Activated CD4-positive, alpha-beta T cell treated with anti-CD3 and anti-CD28 coated beads, Interleukin-2, amount 10 ng/mL, durations not matched to agents 7 days and 5 days (primary cell): ENCODE measurements at regions not wholly inside any gene's neighbourhood (a gene's known extent, or its start where the extent isn't known, plus 50 kb on each side); places are given as distances from the start of the nearest gene placed in this dataset.

ENCODE experiments used
- CTCF ChIA-PET: fragments of 350-600 bp; sonication (Branson Sonifier 250); formaldehyde crosslinking; loops from one replicate; lab custom pipeline; 2021; ENCODE audit warnings: antibody characterized with exemption; lab: Charles Lee
- POLR2A ChIA-PET: fragments of 350-600 bp; sonication (Branson Sonifier 250); formaldehyde crosslinking; loops from one replicate; lab custom pipeline; 2021; ENCODE audit warnings: antibody characterized with exemption; lab: Charles Lee
- DNase-seq: peaks from one replicate; pipeline ENCODE4 v3.0.0-alpha.2; 2020
- H3K27ac Mint-ChIP-seq: one replicate; pipeline ENCODE4 v1.8.0; 2021; ENCODE audit warnings: mild to moderate bottlenecking, moderate library complexity, mixed read lengths
- H3K27me3 Mint-ChIP-seq: one replicate; pipeline ENCODE4 v1.8.0; 2021; ENCODE audit warnings: mixed read lengths
- H3K36me3 Mint-ChIP-seq: one replicate; pipeline ENCODE4 v1.8.0; 2021; ENCODE audit warnings: low read depth, mixed read lengths
- H3K4me1 Mint-ChIP-seq: one replicate; pipeline ENCODE4 v1.8.0; 2021; ENCODE audit warnings: mixed read lengths
- H3K4me3 Mint-ChIP-seq: one replicate; pipeline ENCODE4 v1.8.0; 2021; ENCODE audit warnings: mild to moderate bottlenecking, moderate library complexity, mixed read lengths
- H3K9me3 Mint-ChIP-seq: one replicate; pipeline ENCODE4 v1.8.0; 2021; ENCODE audit warnings: mixed read lengths

DNA sequence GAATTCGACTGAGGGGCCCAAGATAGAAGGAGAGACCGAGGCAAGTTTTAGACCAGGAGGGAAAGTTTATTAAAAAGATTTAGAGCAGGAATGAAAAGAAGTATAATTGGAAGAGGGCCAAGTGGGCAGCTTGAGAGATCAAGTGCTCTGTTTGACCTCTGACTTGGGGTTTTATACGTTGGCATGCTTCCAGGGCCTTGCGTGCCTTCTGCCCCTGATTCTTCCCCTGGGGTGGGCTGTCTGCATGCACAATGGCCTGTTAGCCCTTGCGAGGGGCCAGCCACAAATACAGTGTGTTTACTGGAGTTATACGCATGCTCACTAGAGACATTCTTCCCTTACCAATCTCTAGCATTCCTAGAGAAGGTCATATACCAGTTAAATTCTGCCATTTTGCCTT lies 70.7 kb upstream of the LARS2 start:
- Mint-ChIP-seq H3K36me3 (no peaks in the 10 kb centered on the region), H3K4me3 (no peak overlapping the region), H3K4me1 (no peaks in the 10 kb centered on the region), H3K9me3 (peaks cover 2% of the 10 kb centered on the region), H3K27ac (no peak overlapping the region), H3K27me3 (peaks cover 5% of the 10 kb centered on the region)
- no peak for DNase-seq
- ChIA-PET POLR2A (no interaction called here), CTCF (interaction anchor here (0.6 to 0.7 kb wide), 2 partner anchors 54 to 71 kb away, joined by 3 read pairs; no protein-coding TSS in a partner anchor)

DNA sequence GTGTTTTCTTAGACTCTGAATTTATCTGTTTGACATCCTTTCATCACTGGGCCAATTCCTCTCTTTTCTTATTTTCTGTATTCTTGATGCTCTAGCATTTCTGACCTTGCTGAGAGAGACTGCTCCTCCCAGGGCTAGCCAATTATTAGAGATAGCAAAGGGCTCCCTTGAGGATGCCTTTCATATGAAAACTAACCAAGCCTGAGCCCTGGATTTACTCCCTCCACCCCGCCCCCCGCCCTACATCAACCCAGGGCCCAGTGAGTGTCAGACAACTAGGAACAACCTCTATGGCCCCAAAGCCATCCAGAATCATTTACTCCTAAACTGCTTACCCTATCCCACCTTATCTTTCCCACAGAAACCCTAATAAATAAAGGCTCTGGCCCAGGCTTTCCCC lies 69.7 kb upstream of the LARS2 start:
- Mint-ChIP-seq H3K27ac (no peak overlapping the region), H3K4me1 (no peaks in the 10 kb centered on the region), H3K36me3 (no peaks in the 10 kb centered on the region), H3K9me3 (no peaks in the 10 kb centered on the region), H3K27me3 (peaks cover 5% of the 10 kb centered on the region), H3K4me3 (no peak overlapping the region)
- ChIA-PET POLR2A (no interaction called here), CTCF (interaction anchor here (0.6 kb wide), 1 partner anchor 39 kb away, joined by 3 read pairs; no protein-coding TSS in a partner anchor)
- DNase-seq: no peak

DNA sequence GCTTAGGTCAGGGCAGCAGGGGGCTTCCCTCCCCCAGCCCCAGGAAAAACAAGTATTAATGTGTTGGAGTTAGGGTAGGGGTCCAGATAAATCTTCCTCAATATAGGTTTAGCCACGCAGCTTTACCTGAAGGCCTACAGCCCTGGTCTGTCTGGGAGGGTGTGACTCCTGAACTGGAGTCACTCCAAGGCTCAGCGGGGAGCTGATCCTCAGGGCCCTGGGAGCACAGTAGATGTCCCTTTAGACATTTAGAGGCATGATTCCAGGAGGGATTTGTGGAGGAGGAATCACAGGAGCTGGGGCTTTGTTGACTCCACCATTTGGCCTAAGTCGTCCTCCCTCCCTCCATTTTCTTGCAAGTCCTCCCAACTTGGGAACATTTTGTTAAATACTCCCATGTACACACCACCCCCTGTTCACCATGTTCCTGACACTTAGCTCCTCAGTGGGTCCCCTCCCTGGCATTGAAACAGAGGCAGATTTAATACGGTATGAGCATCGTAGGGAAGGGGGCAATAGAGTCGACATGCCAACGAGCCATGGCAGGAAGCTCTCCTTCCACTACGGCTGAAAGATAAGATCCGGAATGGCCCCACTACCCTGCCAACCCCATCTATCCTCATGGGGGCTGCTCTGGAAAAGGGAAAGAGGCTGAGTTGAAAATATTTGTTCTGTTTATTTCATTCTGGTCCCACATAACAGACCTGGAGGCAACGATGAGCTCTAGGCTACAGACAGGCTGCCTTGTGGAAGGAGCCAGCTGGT lies 69.0 kb upstream of the LARS2 start:
- Mint-ChIP-seq H3K4me1 (no peaks in the 10 kb centered on the region), H3K4me3 (no peak overlapping the region), H3K27ac (no peak overlapping the region), H3K27me3 (peaks cover 5% of the 10 kb centered on the region), H3K9me3 (no peaks in the 10 kb centered on the region), H3K36me3 (no peaks in the 10 kb centered on the region)
- ChIA-PET POLR2A (no interaction called here), CTCF (interaction anchor here (0.6 kb wide), 1 partner anchor 38 kb away, joined by 3 read pairs; no protein-coding TSS in a partner anchor)
- no peak for DNase-seq

DNA sequence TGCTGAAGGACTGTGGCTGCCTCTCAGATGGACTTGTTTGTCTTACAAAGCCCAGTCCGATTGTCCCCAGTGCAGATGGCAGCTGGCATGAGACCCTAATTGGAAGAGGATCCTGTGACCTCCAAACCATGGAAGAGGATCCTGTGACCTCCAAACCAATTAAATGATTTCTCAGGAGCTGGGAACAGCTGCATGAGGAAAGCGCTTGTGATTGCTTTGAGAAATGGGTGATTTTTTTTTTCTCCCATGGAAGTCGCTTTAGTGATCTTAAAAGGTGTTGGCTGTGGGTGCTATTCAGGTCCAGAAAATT lies 68.4 kb upstream of the LARS2 start:
- no peaks in the 10 kb centered on the region for H3K9me3 Mint-ChIP-seq
- CTCF ChIA-PET: no interaction called here
- no peak overlapping the region for H3K27ac Mint-ChIP-seq
- H3K36me3 Mint-ChIP-seq: no peaks in the 10 kb centered on the region
- no peak for DNase-seq
- no peak overlapping the region for H3K4me3 Mint-ChIP-seq
- POLR2A ChIA-PET: no interaction called here
- H3K27me3 Mint-ChIP-seq: peaks cover 8% of the 10 kb centered on the region
- no peaks in the 10 kb centered on the region for H3K4me1 Mint-ChIP-seq

DNA sequence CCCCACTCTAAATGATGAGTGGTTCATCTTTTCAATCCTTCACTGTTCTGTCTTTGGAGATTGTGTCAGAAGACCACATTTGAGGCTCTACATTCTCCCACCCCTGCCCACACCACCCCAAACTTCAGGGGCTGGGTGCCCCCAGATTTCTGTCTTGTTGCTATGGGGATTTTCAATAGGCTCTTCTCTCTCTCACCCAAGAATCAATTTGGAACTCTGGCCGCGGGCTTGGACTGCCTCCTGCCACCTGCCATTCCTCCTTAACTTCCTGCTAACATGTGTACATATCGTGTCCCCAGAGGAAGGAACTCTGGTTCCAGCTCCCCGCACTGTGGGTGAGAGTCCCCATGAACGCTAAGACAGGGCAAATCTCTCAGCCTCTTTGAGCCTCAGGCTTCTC lies 67.4 kb upstream of the LARS2 start:
- CTCF ChIA-PET: no interaction called here
- Mint-ChIP-seq H3K36me3 (no peaks in the 10 kb centered on the region), H3K27ac (no peak overlapping the region), H3K4me1 (no peaks in the 10 kb centered on the region), H3K27me3 (peaks cover 9% of the 10 kb centered on the region), H3K9me3 (no peaks in the 10 kb centered on the region), H3K4me3 (no peak overlapping the region)
- no peak for DNase-seq
- POLR2A ChIA-PET: no interaction called here

DNA sequence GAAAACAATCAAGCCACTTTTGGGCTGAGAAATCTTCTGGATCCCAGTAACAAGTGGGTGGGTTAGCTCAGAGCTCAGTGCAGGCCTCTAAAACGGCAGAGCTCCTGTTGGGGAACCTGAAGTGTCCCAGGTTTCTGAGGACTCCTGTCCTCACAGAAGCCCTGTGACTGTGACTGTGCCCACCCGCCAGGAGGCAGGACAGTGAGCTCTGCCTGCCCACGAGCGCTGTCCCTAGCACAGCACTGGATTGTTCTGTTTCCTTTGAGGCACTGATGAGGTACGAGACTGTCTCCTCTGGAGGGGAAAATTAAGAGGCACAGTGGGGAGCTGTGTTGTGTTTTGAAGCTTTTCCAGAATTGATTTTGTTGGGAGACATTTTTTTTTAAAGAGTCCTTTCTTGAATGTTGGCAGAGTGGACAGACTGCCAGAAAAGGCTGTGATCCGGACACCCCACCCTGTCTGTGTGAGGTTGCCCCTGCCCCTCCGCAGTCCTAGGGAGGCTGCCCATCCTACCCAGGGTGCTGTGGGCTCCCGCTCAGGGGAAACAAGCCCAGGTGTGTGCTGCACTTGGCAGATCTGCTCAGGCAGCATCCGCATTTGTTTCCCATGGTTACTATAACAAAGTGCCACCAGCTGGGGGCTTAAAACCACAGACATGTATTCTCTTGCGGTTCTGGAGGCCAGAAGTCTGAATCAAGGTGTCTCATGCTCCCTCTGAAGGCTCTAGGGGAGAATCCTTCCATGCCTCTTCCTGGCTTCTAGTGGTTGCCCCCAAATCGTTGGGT lies 66.6 kb upstream of the LARS2 start:
- Mint-ChIP-seq H3K4me3 (no peak overlapping the region), H3K9me3 (no peaks in the 10 kb centered on the region), H3K27me3 (peaks cover 9% of the 10 kb centered on the region), H3K36me3 (no peaks in the 10 kb centered on the region), H3K27ac (no peak overlapping the region), H3K4me1 (no peaks in the 10 kb centered on the region)
- CTCF ChIA-PET: interaction anchor here (0.6 kb wide), 1 partner anchor 21 kb away, joined by 3 read pairs; no protein-coding TSS in a partner anchor
- peak; percentile 12 for DNase-seq
- POLR2A ChIA-PET: no interaction called here

DNA sequence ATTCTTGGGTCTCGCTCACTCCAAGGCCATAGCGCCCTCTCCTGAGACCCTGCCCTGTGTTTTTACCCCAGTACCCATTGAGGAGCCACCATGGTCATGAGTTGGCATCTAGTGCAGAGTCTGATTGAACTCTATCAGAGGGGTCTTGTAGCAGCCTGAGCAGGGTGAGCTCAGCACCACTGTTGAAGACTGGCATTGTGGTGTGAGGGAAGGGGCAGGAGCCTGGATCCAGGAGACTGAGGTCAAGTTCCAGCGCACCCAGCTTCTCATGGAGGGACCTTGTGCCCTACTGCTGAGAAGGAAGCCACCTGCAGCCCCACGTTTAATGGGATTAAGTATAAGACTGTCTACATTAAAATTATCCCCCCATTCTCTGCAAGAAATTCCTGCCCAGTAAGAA lies 65.8 kb upstream of the LARS2 start:
- no peak for DNase-seq
- no peak overlapping the region for H3K27ac Mint-ChIP-seq
- H3K9me3 Mint-ChIP-seq: no peaks in the 10 kb centered on the region
- no peaks in the 10 kb centered on the region for H3K4me1 Mint-ChIP-seq
- no peaks in the 10 kb centered on the region for H3K36me3 Mint-ChIP-seq
- ChIA-PET CTCF (no interaction called here), POLR2A (no interaction called here)
- H3K4me3 Mint-ChIP-seq: no peak overlapping the region
- peaks cover 16% of the 10 kb centered on the region for H3K27me3 Mint-ChIP-seq

DNA sequence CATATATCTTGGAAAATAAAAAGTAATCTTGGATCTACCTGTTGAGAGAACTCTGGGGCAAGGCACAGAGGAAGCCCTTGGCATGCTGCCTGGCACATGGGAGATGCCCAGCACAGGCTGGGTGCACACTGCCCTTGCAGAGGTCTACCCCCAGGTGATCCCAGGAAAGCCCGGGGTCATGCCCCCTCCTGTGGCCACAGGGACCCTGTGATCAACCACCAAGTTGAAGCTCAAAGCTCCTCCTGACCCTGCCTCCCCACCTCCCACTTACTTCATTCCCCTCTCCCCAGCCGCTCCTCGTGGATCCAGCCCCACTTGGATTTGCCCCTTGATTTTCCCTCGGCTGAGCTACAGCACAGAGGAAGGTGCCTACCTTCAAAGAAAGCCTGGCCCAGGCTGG lies 62.7 kb upstream of the LARS2 start:
- Mint-ChIP-seq H3K36me3 (no peaks in the 10 kb centered on the region), H3K27me3 (peaks cover 19% of the 10 kb centered on the region), H3K4me3 (no peak overlapping the region), H3K4me1 (peaks cover 2% of the 10 kb centered on the region), H3K9me3 (no peaks in the 10 kb centered on the region), H3K27ac (no peak overlapping the region)
- CTCF ChIA-PET: no interaction called here
- DNase-seq: no peak
- POLR2A ChIA-PET: no interaction called here

DNA sequence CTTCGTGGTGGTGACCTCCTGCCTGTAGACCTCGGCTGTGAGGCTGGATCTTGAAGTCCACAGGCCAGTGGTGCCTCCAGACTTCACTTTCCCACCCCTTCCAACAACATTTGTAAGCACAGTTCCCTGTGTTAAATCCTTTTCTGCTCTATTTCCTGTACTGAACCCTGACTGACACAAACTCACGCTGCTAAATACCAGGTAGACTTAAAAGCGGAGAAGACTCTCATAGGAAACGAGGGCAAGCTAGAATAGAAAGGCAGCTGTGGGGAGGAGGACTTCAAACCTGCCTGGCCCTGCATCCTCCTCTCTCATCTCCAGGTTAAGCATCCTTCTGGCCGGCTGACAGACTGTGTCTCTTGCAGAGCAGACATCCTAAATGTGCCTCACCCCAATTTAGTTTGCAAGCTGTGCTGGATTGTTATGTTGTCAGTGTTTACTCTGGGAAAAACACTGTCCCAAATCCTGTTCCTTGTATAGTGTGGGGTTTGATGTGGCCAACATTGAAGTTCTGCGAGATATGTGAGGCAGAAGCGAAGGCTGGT lies 58.5 kb upstream of the LARS2 start:
- H3K4me3 Mint-ChIP-seq: no peak overlapping the region
- no peaks in the 10 kb centered on the region for H3K9me3 Mint-ChIP-seq
- H3K36me3 Mint-ChIP-seq: no peaks in the 10 kb centered on the region
- ChIA-PET CTCF (no interaction called here), POLR2A (no interaction called here)
- no peak overlapping the region for H3K27ac Mint-ChIP-seq
- no peak for DNase-seq
- H3K4me1 Mint-ChIP-seq: peaks cover 2% of the 10 kb centered on the region
- H3K27me3 Mint-ChIP-seq: peaks cover 23% of the 10 kb centered on the region

DNA sequence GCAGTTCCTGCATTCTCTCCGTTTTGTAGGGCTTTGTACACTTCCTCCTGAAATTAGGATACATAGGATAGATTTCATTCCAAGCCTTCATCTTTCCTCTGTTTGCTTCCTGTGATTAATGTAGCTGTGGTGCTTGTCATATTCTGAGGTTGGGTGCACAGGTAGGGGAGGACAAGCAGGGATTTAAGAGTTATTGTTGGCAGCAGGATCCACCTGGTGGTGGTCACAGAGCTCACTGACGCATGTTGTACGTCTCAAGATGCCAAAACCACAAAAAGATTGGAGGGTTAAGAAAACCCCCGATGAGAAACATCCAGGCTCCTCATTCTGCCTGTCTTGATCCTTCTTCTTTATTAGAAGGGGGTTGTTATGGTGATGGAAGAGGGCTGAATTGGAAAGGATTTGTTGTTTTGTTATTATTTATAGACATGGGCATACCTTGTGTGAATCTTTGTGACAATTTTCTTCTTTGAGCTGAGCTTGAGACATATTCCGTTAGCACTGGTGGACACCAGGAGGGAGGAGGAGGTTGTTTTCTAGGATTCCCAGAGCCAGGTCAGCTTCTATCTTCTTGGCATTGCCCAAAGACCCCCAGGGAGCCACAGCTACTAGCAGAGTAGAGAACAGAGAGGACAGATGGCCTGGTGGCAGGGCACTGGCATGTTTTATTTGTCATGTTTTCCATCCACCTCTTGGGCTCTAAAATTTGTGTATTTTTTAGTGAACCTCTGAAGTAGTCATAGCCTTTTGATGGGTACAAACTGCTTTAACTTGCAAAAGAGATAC lies 57.7 kb upstream of the LARS2 start:
- no peak for DNase-seq
- ChIA-PET POLR2A (no interaction called here), CTCF (interaction anchor here (1.1 kb wide), 1 partner anchor 14 kb away, joined by 5 read pairs; no protein-coding TSS in a partner anchor)
- peaks cover 2% of the 10 kb centered on the region for H3K4me1 Mint-ChIP-seq
- no peaks in the 10 kb centered on the region for H3K36me3 Mint-ChIP-seq
- H3K4me3 Mint-ChIP-seq: no peak overlapping the region
- H3K27ac Mint-ChIP-seq: no peak overlapping the region
- peaks cover 21% of the 10 kb centered on the region for H3K27me3 Mint-ChIP-seq
- H3K9me3 Mint-ChIP-seq: no peaks in the 10 kb centered on the region

DNA sequence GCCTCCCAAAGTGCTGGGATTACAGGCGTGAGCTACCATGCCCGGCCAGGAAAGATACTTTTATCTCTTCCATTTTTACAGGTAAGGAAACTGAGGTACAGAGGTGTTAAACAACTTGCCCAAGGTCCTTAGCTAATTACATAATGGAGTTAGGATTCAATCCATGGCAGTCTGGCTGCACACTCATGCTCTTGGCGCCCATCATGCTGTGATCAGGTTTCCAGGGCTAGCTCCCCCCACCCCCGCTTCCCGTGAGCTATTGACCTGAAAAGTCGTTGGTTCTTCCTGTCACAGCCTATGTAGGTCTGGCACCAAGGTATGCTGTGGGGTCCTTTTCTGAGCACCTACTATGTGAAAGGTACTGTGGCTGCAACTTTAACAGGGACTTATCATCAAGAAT lies 55.9 kb upstream of the LARS2 start:
- Mint-ChIP-seq H3K36me3 (no peaks in the 10 kb centered on the region), H3K4me3 (no peak overlapping the region), H3K27ac (no peak overlapping the region), H3K4me1 (peaks cover 2% of the 10 kb centered on the region), H3K27me3 (peaks cover 15% of the 10 kb centered on the region), H3K9me3 (no peaks in the 10 kb centered on the region)
- ChIA-PET CTCF (interaction anchor here (1.1 kb wide), 1 partner anchor 85 kb away, joined by 3 read pairs; no protein-coding TSS in a partner anchor), POLR2A (no interaction called here)
- no peak for DNase-seq

DNA sequence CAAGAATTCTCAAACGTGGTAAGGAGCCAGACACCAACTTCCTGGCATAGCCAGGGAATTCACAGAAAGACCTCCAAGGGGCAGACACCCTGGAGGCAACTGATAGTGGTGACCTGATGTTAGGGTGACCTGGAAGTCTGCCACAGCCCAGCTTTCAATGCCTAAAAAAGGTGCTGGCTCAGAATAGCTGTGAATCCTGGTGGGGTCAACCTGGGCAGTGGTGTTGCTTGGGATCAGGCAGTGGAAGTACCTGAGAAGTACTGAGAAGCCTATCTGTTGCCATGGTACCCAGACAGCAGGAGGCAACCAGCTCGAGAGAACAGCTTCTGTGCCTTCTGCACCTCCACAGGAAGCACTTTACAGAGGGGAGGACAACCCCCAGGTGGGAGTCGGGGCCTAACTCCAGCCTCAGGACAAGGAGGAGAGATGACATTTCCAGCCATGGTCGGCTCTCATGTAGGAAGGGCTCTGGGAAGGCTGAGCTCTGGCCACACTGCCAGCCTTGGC lies 55.4 kb upstream of the LARS2 start:
- no peak overlapping the region for H3K4me3 Mint-ChIP-seq
- POLR2A ChIA-PET: no interaction called here
- CTCF ChIA-PET: interaction anchor here (1.1 kb wide), 1 partner anchor 86 kb away, joined by 3 read pairs; no protein-coding TSS in a partner anchor
- DNase-seq: no peak
- H3K9me3 Mint-ChIP-seq: no peaks in the 10 kb centered on the region
- H3K4me1 Mint-ChIP-seq: peaks cover 2% of the 10 kb centered on the region
- H3K27ac Mint-ChIP-seq: no peak overlapping the region
- peaks cover 11% of the 10 kb centered on the region for H3K27me3 Mint-ChIP-seq
- H3K36me3 Mint-ChIP-seq: no peaks in the 10 kb centered on the region
